ENCODE measurements at regions not wholly inside any gene's neighbourhood (a gene's known extent, or its start where the extent isn't known, plus 50 kb on each side); places are given as distances from the start of the nearest gene placed in this dataset.
"Not testable (repeated sequence)": the region's sequence is repeated elsewhere in the genome, so short reads cannot be mapped to it uniquely, and the experiment has no call there.

DNA sequence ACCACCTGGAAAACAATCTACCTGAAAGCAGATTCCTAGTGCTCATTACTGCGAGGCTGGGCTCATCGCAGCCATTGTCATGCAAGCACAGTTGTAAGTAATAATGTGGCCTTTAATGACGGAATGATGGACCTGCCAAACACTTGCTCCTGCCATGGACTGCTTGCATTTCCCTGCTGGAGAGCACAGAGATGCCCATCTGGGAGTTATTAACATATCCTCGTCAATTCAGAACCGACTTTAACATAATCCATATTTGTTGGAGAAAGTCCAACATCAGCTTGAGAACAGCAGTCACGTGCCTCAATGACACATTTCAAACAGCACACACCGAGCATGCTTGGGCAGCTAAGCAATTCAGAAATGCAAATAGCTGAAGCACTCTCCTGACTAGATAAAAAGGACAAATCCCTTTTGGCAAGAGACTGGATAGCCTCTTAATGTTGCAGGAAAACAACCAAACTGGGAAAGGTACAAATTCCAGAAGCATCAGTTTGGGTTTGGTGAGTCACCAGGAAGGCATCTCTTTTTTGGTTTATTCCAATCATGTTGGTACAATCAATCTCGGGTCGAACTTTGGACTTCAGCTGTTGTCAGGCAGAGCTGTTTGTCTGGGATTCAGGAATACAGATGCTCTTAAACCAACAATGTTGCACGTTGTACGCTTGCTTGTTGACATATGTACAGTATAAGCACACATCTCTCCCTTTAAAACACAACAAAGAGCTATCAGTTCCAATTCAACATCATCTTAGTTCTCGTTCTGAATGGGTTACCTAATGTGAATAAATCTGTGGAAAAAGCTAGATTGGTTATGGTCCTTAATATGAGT, 395.8 kb downstream of the LNPK start:
- Histone ChIP-seq H3K27me3 (ENCODE audit: low read depth, low read length) (no peaks in the 10 kb centered on the region), H3K9me3 (ENCODE audit: control insufficient read depth in 1 of 2, low read length in 2 of 2) (no peaks in the 10 kb centered on the region), H3K27ac (ENCODE audit: low read length) (no peak overlapping the region), H3K4me1 (ENCODE audit: control insufficient read depth in 1 of 2, insufficient read depth in 2 of 2, low read length in 2 of 2) (no peaks in the 10 kb centered on the region), H3K4me3 (ENCODE audit: low read depth in 1 of 2, low read length in 2 of 2) (no peak overlapping the region), H3K36me3 (ENCODE audit: control insufficient read depth in 1 of 2, insufficient read depth in 2 of 2, low read length in 2 of 2) (no peaks in the 10 kb centered on the region)

DNA sequence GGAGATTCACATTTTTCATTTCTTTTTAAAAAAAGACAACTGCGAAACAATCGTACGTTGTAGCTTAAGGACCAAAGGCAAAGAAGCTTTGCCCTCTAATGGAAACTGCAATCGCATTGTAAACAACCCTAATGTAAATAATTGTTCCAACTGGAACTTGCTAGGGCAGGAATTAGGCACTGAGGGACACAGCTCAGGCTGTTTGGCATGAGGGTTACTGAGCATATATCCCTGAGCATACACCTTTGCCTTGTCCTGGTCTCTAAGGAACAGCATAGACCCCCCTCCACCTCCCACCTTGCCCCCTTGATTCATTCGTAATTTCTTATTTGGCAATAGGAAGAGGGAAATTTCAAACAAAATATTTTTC, 396.4 kb downstream of the LNPK start:
- no peaks in the 10 kb centered on the region for H3K9me3 ChIP-seq (ENCODE audit: control insufficient read depth in 1 of 2, low read length in 2 of 2)
- H3K27ac ChIP-seq (ENCODE audit: low read length): no peak overlapping the region
- no peaks in the 10 kb centered on the region for H3K4me1 ChIP-seq (ENCODE audit: control insufficient read depth in 1 of 2, insufficient read depth in 2 of 2, low read length in 2 of 2)
- no peaks in the 10 kb centered on the region for H3K36me3 ChIP-seq (ENCODE audit: control insufficient read depth in 1 of 2, insufficient read depth in 2 of 2, low read length in 2 of 2)
- H3K4me3 ChIP-seq (ENCODE audit: low read depth in 1 of 2, low read length in 2 of 2): no peak overlapping the region
- H3K27me3 ChIP-seq (ENCODE audit: low read depth, low read length): no peaks in the 10 kb centered on the region

- no peaks in the 10 kb centered on the region for H3K4me1 ChIP-seq (ENCODE audit: control insufficient read depth in 1 of 2, insufficient read depth in 2 of 2, low read length in 2 of 2)
- H3K27ac ChIP-seq (ENCODE audit: low read length): no peak overlapping the region
- no peaks in the 10 kb centered on the region for H3K27me3 ChIP-seq (ENCODE audit: low read depth, low read length)
- no peak overlapping the region for H3K4me3 ChIP-seq (ENCODE audit: low read depth in 1 of 2, low read length in 2 of 2)
- no peaks in the 10 kb centered on the region for H3K9me3 ChIP-seq (ENCODE audit: control insufficient read depth in 1 of 2, low read length in 2 of 2)
- H3K36me3 ChIP-seq (ENCODE audit: control insufficient read depth in 1 of 2, insufficient read depth in 2 of 2, low read length in 2 of 2): no peaks in the 10 kb centered on the region
These were observed 400.1 kb downstream of the LNPK start for GRCh38 chr2:175601969-175602368.

DNA sequence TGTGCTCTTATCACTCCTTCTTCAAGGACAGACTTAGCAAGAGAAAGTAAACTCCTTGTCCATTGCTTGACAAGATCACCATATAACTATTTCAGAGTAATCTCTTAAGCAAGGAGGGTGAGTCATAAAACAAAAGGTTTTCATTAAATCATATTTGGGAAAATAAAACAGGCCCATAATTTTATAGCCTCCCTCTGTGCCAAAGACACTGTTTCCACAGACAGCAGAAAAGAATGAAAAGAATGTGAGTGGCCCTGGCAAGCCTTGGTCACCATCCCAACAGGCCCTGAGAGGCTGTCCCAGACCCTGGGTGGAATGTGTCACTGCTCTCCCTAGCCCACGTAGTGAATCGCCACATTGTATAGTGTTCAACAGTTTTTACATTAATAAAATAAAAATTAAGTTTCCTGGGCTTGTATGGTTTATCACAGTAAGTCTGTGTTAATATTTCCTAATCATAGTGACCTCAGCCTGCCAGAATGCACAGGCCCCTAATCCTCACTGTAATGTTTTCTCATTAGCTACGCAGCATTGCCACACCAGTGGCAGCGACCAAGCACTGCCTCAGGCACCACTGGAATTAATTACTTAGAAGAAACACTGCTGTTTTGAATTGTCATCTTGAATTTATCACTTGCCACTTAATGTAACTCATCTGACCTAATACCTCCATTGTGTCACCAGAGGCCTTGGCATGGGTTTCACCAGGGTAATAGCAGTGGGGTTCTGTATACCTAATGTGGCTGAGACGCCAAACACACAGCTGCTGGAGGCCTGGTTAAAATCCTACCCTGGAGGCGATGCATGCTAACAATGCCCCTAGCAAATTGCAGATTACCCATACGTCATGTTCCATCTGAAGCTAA, 401.9 kb downstream of the LNPK start:
- no peaks in the 10 kb centered on the region for H3K36me3 ChIP-seq (ENCODE audit: control insufficient read depth in 1 of 2, insufficient read depth in 2 of 2, low read length in 2 of 2)
- H3K4me3 ChIP-seq (ENCODE audit: low read depth in 1 of 2, low read length in 2 of 2): no peak overlapping the region
- no peaks in the 10 kb centered on the region for H3K9me3 ChIP-seq (ENCODE audit: control insufficient read depth in 1 of 2, low read length in 2 of 2)
- H3K4me1 ChIP-seq (ENCODE audit: control insufficient read depth in 1 of 2, insufficient read depth in 2 of 2, low read length in 2 of 2): no peaks in the 10 kb centered on the region
- no peak overlapping the region for H3K27ac ChIP-seq (ENCODE audit: low read length)
- no peaks in the 10 kb centered on the region for H3K27me3 ChIP-seq (ENCODE audit: low read depth, low read length)

DNA sequence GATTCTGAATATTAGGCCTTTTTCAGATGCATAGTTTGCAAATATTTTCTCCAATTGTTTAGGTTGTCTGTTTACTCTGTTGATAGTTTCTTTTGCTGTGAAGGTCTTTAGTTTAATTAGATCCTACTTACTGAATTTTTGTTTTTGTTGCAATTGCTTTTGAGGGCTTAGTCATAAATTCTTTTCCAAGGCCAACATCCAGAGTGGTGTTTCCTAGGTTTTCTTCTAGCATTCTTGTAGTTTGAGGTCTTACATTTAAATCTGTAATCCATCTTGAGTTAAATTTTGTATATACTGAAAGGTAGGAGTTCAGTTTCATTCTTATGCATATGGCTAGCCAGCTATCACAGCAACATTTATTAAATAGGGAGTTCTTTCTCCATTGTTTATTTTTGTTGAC, 404.8 kb downstream of the LNPK start:
- Histone ChIP-seq H3K27me3 (ENCODE audit: low read depth, low read length) (no peaks in the 10 kb centered on the region), H3K27ac (ENCODE audit: low read length) (no peak overlapping the region), H3K36me3 (ENCODE audit: control insufficient read depth in 1 of 2, insufficient read depth in 2 of 2, low read length in 2 of 2) (no peaks in the 10 kb centered on the region), H3K9me3 (ENCODE audit: control insufficient read depth in 1 of 2, low read length in 2 of 2) (no peaks in the 10 kb centered on the region), H3K4me1 (ENCODE audit: control insufficient read depth in 1 of 2, insufficient read depth in 2 of 2, low read length in 2 of 2) (no peaks in the 10 kb centered on the region), H3K4me3 (ENCODE audit: low read depth in 1 of 2, low read length in 2 of 2) (no peak overlapping the region)

DNA sequence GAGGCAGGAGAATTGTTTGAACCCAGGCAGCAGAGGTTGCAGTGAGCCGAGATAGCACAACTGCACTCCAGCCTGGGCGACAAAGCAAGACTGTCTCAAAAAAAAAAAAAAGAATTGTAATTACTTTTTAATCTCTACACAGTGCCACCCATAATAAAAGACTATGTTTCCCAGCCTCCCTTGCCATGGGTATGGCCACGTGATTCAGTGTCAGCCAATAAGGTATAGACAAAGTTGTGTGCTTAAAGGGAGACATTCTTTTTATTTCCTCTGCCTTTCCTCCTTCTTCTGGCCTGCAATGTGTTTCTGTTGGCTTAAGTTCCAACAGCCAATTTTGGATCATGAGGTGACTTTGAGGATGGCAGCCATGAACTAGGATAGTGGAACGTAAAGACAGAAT, 406.9 kb downstream of the LNPK start:
- Histone ChIP-seq H3K36me3 (ENCODE audit: control insufficient read depth in 1 of 2, insufficient read depth in 2 of 2, low read length in 2 of 2) (no peaks in the 10 kb centered on the region), H3K4me1 (ENCODE audit: control insufficient read depth in 1 of 2, insufficient read depth in 2 of 2, low read length in 2 of 2) (no peaks in the 10 kb centered on the region), H3K4me3 (ENCODE audit: low read depth in 1 of 2, low read length in 2 of 2) (no peak overlapping the region), H3K27me3 (ENCODE audit: low read depth, low read length) (no peaks in the 10 kb centered on the region), H3K27ac (ENCODE audit: low read length) (no peak overlapping the region), H3K9me3 (ENCODE audit: control insufficient read depth in 1 of 2, low read length in 2 of 2) (no peaks in the 10 kb centered on the region)

- H3K27me3 ChIP-seq (ENCODE audit: low read depth, low read length); H3K36me3 ChIP-seq (ENCODE audit: control insufficient read depth in 1 of 2, insufficient read depth in 2 of 2, low read length in 2 of 2); H3K4me1 ChIP-seq (ENCODE audit: control insufficient read depth in 1 of 2, insufficient read depth in 2 of 2, low read length in 2 of 2); H3K27ac ChIP-seq (ENCODE audit: low read length); H3K4me3 ChIP-seq (ENCODE audit: low read depth in 1 of 2, low read length in 2 of 2); H3K9me3 ChIP-seq (ENCODE audit: control insufficient read depth in 1 of 2, low read length in 2 of 2): not testable (repeated sequence)
These were observed 408.2 kb downstream of the LNPK start for GRCh38 chr2:175593686-175594525.

DNA sequence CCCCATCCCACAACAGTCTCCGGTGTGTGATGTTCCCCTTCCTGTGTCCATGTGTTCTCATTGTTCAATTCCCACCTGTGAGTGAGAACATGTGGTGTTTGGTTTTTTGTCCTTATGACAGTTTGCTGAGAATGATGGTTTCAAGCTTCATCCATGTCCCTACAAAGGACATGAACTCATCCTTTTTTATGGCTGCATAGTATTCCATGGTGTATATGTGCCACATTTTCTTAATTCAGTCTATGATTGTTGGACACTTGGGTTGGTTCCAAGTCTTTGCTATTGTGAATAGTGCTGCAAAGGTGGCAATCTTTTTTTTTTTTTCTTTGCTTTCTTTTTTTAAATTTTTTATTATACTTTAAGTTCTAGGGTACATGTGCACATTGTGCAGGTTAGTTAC, 406.7 kb upstream of the ATP5MC3 start:
- not testable (repeated sequence) for H3K4me1 ChIP-seq (ENCODE audit: control insufficient read depth in 1 of 2, insufficient read depth in 2 of 2, low read length in 2 of 2); H3K36me3 ChIP-seq (ENCODE audit: control insufficient read depth in 1 of 2, insufficient read depth in 2 of 2, low read length in 2 of 2); H3K4me3 ChIP-seq (ENCODE audit: low read depth in 1 of 2, low read length in 2 of 2); H3K27ac ChIP-seq (ENCODE audit: low read length); H3K9me3 ChIP-seq (ENCODE audit: control insufficient read depth in 1 of 2, low read length in 2 of 2); H3K27me3 ChIP-seq (ENCODE audit: low read depth, low read length)

DNA sequence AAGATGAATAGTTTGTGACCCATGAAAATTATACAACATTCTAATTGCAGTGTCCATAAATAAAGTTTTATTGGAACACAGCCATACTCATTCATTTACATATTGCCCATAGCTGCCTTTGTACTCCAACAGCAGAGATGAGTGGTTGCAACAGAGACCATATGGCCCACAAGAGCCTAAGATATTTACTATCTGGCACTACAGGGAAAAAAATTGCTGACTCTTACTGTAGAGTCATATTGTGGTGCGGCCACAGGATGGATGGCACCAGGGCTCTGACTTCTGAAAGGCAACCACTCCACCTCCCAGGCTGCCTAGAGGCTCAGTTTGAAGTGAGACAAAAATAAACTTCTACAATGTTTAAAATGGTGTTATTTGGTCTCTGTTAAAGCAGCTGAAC, 404.0 kb upstream of the ATP5MC3 start:
- Histone ChIP-seq H3K27ac (ENCODE audit: low read length) (no peak overlapping the region), H3K4me3 (ENCODE audit: low read depth in 1 of 2, low read length in 2 of 2) (no peak overlapping the region), H3K4me1 (ENCODE audit: control insufficient read depth in 1 of 2, insufficient read depth in 2 of 2, low read length in 2 of 2) (no peaks in the 10 kb centered on the region), H3K9me3 (ENCODE audit: control insufficient read depth in 1 of 2, low read length in 2 of 2) (no peaks in the 10 kb centered on the region), H3K27me3 (ENCODE audit: low read depth, low read length) (no peaks in the 10 kb centered on the region), H3K36me3 (ENCODE audit: control insufficient read depth in 1 of 2, insufficient read depth in 2 of 2, low read length in 2 of 2) (no peaks in the 10 kb centered on the region)

GRCh38 chr2:175580652-175581051, 399.1 kb upstream of the ATP5MC3 start:
- Histone ChIP-seq H3K4me3 (ENCODE audit: low read depth in 1 of 2, low read length in 2 of 2) (no peak overlapping the region), H3K4me1 (ENCODE audit: control insufficient read depth in 1 of 2, insufficient read depth in 2 of 2, low read length in 2 of 2) (no peaks in the 10 kb centered on the region), H3K27me3 (ENCODE audit: low read depth, low read length) (no peaks in the 10 kb centered on the region), H3K9me3 (ENCODE audit: control insufficient read depth in 1 of 2, low read length in 2 of 2) (no peaks in the 10 kb centered on the region), H3K36me3 (ENCODE audit: control insufficient read depth in 1 of 2, insufficient read depth in 2 of 2, low read length in 2 of 2) (no peaks in the 10 kb centered on the region), H3K27ac (ENCODE audit: low read length) (no peak overlapping the region)

GRCh38 chr2:175579646-175580045, 398.1 kb upstream of the ATP5MC3 start:
- H3K27ac ChIP-seq (ENCODE audit: low read length): no peak overlapping the region
- no peaks in the 10 kb centered on the region for H3K4me1 ChIP-seq (ENCODE audit: control insufficient read depth in 1 of 2, insufficient read depth in 2 of 2, low read length in 2 of 2)
- no peaks in the 10 kb centered on the region for H3K27me3 ChIP-seq (ENCODE audit: low read depth, low read length)
- no peak overlapping the region for H3K4me3 ChIP-seq (ENCODE audit: low read depth in 1 of 2, low read length in 2 of 2)
- H3K36me3 ChIP-seq (ENCODE audit: control insufficient read depth in 1 of 2, insufficient read depth in 2 of 2, low read length in 2 of 2): no peaks in the 10 kb centered on the region
- H3K9me3 ChIP-seq (ENCODE audit: control insufficient read depth in 1 of 2, low read length in 2 of 2): no peaks in the 10 kb centered on the region

Data from muscle layer of duodenum (tissue), 2 donors.